PC-3 (cell line): ENCODE measurements at regions not wholly inside any gene's neighbourhood (a gene's known extent, or its start where the extent isn't known, plus 50 kb on each side); places are given as distances from the start of the nearest gene placed in this dataset.

ENCODE experiments used
- ATAC-seq: fragments of 200-7000 bp; cut with Tn5 transposase; 2 replicates; pipeline ENCODE4 v1.9.1; 2020; ENCODE audit warnings: mild to moderate bottlenecking, moderate library complexity
- BruUV-seq: library from RNA; stranded (reverse); fragments of 400-500 nt; replicated peaks from 2 replicates; lab custom pipeline; 2021; lab: Mats Ljungman, UMichigan
- CTCF ChIA-PET: fragments of 300-600 bp; sonication (Branson Sonifier 250); formaldehyde crosslinking; loops from one replicate; lab custom pipeline; 2022; ENCODE audit warnings: antibody characterized with exemption; lab: Charles Lee
- POLR2A ChIA-PET: fragments of 300-600 bp; sonication (Branson Sonifier 250); formaldehyde crosslinking; loops from one replicate; lab custom pipeline; 2022; ENCODE audit warnings: antibody characterized with exemption; ENCODE audit not compliant: unreplicated experiment; lab: Charles Lee
- DNase-seq: peaks from one replicate; pipeline ENCODE4 v3.0.0-alpha.2; 2015
- H2AFZ ChIP-seq: fragments of 300-600 bp; sonication (generic); 2 replicates; pipeline ENCODE4 v1.6.0; 2016; ENCODE audit warnings: antibody characterized with exemption, low read length
- H3F3A ChIP-seq: fragments of 300-600 bp; sonication (generic); one replicate; pipeline ENCODE4 v1.6.0; 2017; ENCODE audit warnings: antibody characterized with exemption, low read length, control low read depth, mild to moderate bottlenecking; ENCODE audit not compliant: unreplicated experiment
- H3K27ac ChIP-seq: fragments of 300-600 bp; sonication (generic); 2 replicates; pipeline ENCODE4 v1.5.1; 2016; ENCODE audit warnings: mild to moderate bottlenecking, low read length
- H3K27me3 ChIP-seq: fragments of 300-600 bp; sonication (generic); 2 replicates; pipeline ENCODE4 v1.6.1; 2016; ENCODE audit warnings: low read length, mixed read lengths
- H3K36me3 ChIP-seq: fragments of 300-600 bp; sonication (generic); 2 replicates; pipeline ENCODE4 v1.6.1; 2016; ENCODE audit warnings: low read depth, mixed run types, low read length, mixed read lengths
- H3K4me1 ChIP-seq: fragments of 300-600 bp; sonication (generic); 2 replicates; pipeline ENCODE4 v1.5.1; 2016; ENCODE audit warnings: low read length; ENCODE audit not compliant: insufficient read depth
- H3K4me2 ChIP-seq: fragments of 300-600 bp; sonication (generic); 2 replicates; pipeline ENCODE4 v1.6.0; 2016; ENCODE audit warnings: low read length
- H3K4me3 ChIP-seq: fragments of 300-600 bp; sonication (generic); 2 replicates; pipeline ENCODE4 v1.5.1; 2016; ENCODE audit warnings: mild to moderate bottlenecking, low read length, mixed read lengths
- H3K79me2 ChIP-seq: fragments of 300-600 bp; sonication (generic); 2 replicates; pipeline ENCODE4 v1.6.1; 2017; ENCODE audit warnings: low read length, mixed read lengths
- H3K9ac ChIP-seq: fragments of 300-600 bp; sonication (generic); 2 replicates; pipeline ENCODE4 v1.6.0; 2016; ENCODE audit warnings: mild to moderate bottlenecking, low read length
- H3K9me2 ChIP-seq: fragments of 300-600 bp; sonication (generic); replicated peaks from 2 replicates; pipeline ENCODE4 v1.6.1; 2016; ENCODE audit warnings: mixed run types, low read length, mixed read lengths
- H3K9me3 ChIP-seq: fragments of 300-600 bp; sonication (generic); 2 replicates; pipeline ENCODE4 v1.6.1; 2016; ENCODE audit warnings: low read length, mixed read lengths
- H4K20me1 ChIP-seq: fragments of 300-600 bp; sonication (generic); 2 replicates; pipeline ENCODE4 v1.6.1; 2016; ENCODE audit warnings: low read length, mixed read lengths
- EZH2 ChIP-seq: fragments of 300-600 bp; sonication (generic); IDR thresholded peaks from one replicate; pipeline ENCODE4 v1.6.1; 2017; ENCODE audit warnings: antibody characterized with exemption, mild to moderate bottlenecking, low read length; ENCODE audit not compliant: unreplicated experiment
- EZH2phosphoT487 ChIP-seq: fragments of 300-600 bp; sonication (generic); IDR thresholded peaks from 2 replicates; pipeline ENCODE4 v1.6.1; 2018; ENCODE audit warnings: mild to moderate bottlenecking, antibody characterized with exemption, low read length, borderline replicate concordance
- intact Hi-C: fragments of 100-400 bp; cut with micrococcal nuclease; formaldehyde crosslinking; loops from 2 replicates; pipeline ENCODE4 v1.9.0; 2023
- TF ChIP-seq, protein P1 (sequence below): fragments of 300-600 bp; sonication (generic); conservative IDR thresholded peaks from 2 replicates; pipeline ENCODE4 v1.5.1; 2017; ENCODE audit warnings: antibody characterized with exemption, low read depth, mild to moderate bottlenecking, low read length

- Histone ChIP-seq H3K4me1 (peaks cover 34% of the 10 kb centered on the region), H4K20me1 (no peaks in the 10 kb centered on the region), H3K4me3 (no peak overlapping the region), H3K27ac (peak overlapping the region; percentile 66; the same call in 1 of the 2 replicates), H3K9ac (no peak overlapping the region), H3K4me2 (peak overlapping the region; percentile 42; the same call in 1 of the 2 replicates), H3K79me2 (no peaks in the 10 kb centered on the region), H3K9me3 (no peaks in the 10 kb centered on the region), H2AFZ (no peak overlapping the region), H3K36me3 (no peaks in the 10 kb centered on the region; the same call in 1 of the 2 replicates), H3F3A (no peaks in the 10 kb centered on the region), H3K27me3 (no peaks in the 10 kb centered on the region), H3K9me2 (no peaks in the 10 kb centered on the region)
- TF ChIP-seq, protein P1, sequence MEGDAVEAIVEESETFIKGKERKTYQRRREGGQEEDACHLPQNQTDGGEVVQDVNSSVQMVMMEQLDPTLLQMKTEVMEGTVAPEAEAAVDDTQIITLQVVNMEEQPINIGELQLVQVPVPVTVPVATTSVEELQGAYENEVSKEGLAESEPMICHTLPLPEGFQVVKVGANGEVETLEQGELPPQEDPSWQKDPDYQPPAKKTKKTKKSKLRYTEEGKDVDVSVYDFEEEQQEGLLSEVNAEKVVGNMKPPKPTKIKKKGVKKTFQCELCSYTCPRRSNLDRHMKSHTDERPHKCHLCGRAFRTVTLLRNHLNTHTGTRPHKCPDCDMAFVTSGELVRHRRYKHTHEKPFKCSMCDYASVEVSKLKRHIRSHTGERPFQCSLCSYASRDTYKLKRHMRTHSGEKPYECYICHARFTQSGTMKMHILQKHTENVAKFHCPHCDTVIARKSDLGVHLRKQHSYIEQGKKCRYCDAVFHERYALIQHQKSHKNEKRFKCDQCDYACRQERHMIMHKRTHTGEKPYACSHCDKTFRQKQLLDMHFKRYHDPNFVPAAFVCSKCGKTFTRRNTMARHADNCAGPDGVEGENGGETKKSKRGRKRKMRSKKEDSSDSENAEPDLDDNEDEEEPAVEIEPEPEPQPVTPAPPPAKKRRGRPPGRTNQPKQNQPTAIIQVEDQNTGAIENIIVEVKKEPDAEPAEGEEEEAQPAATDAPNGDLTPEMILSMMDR = no peak
- intact Hi-C loops = no loop called here
- ChIA-PET CTCF (no interaction called here), POLR2A (no interaction called here)
- ATAC-seq = no peak
- DNase-seq = no peak
- BruUV-seq = no TSS peak
These were observed 622.1 kb downstream of the PSAT1 start for GRCh38 chr9:78918976-78919375.

- Histone ChIP-seq H3K27me3 (no peaks in the 10 kb centered on the region), H3K4me3 (no peak overlapping the region), H3K4me2 (peak overlapping the region; percentile 42), H4K20me1 (no peaks in the 10 kb centered on the region), H3K9me3 (no peaks in the 10 kb centered on the region), H3K9ac (no peak overlapping the region), H3K9me2 (no peaks in the 10 kb centered on the region), H3K4me1 (peaks cover 41% of the 10 kb centered on the region), H3K27ac (peak overlapping the region; percentile 66), H3K79me2 (no peaks in the 10 kb centered on the region), H2AFZ (no peak overlapping the region; the same call in 1 of the 2 replicates), H3F3A (no peaks in the 10 kb centered on the region), H3K36me3 (no peaks in the 10 kb centered on the region; the same call in 1 of the 2 replicates)
- BruUV-seq = no TSS peak
- CTCF ChIA-PET = no interaction called here
- POLR2A ChIA-PET = no interaction called here
- intact Hi-C loops = loop anchor here (5.0 kb wide), 1 partner anchor 103 kb away; no protein-coding TSS in a partner anchor
- peak; percentile 88 for DNase-seq
- TF ChIP-seq EZH2phosphoT487 = no peak
- TF ChIP-seq EZH2 = no peak
- TF ChIP-seq, protein P1 = no peak
- peak; percentile 68 for ATAC-seq
These were observed 622.8 kb downstream of the PSAT1 start for GRCh38 chr9:78919701-78920100.

GRCh38 chr9:78921341-78921740 lies 624.4 kb downstream of the PSAT1 start:
- TF ChIP-seq, protein P1 = no peak
- TF ChIP-seq EZH2 (no peak), EZH2phosphoT487 (no peak)
- Histone ChIP-seq H3K9me3 (no peaks in the 10 kb centered on the region), H2AFZ (no peak overlapping the region), H3K79me2 (no peaks in the 10 kb centered on the region), H3K4me3 (no peak overlapping the region), H3K9me2 (no peaks in the 10 kb centered on the region), H3K27ac (no peak overlapping the region), H3K4me2 (no peak overlapping the region), H4K20me1 (no peaks in the 10 kb centered on the region), H3K9ac (no peak overlapping the region), H3F3A (no peaks in the 10 kb centered on the region), H3K36me3 (no peaks in the 10 kb centered on the region), H3K27me3 (no peaks in the 10 kb centered on the region), H3K4me1 (peaks cover 51% of the 10 kb centered on the region)
- no peak for DNase-seq
- CTCF ChIA-PET = no interaction called here
- no TSS peak for BruUV-seq
- no peak for ATAC-seq
- intact Hi-C loops = loop anchor here (5.0 kb wide), 1 partner anchor 101 kb away; no protein-coding TSS in a partner anchor
- POLR2A ChIA-PET = no interaction called here
